ENCODE measurements at regions not wholly inside any gene's neighbourhood (a gene's known extent, or its start where the extent isn't known, plus 50 kb on each side); places are given as distances from the start of the nearest gene placed in this dataset.

DNA sequence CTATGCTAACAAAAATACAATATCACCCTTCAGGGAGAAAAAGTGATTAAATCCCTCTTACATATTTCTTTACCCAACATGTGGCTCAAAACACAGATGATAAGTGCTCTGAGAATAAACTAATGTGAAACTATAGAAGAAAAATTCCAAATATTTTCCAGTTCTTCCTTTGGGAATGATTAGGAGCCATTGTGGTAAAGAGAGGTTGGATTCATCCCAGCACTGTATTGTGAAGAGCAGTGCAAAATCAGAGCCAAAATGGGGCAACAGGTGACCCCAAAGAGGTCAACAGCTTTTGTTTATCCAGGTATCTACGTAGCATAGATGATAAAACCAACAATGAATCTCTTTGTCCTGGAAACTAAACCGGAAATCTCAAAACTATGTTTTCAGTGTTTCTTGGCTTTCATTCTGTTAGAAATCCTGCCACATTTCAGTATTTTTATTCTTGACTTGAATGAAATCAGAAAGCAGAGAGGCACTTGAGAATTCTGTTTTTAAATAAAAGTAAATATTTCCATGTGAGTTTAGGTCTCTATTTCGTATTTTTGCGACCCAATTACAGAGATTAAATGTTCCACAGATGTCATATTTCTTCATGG is 120.4 kb upstream of the FST start:
- no peak for TF ChIP-seq RAD21 (IDR thresholded peaks at IDR 0.05)
- no peak for TF ChIP-seq YY1 (IDR thresholded peaks at IDR 0.05)
- TF ChIP-seq, protein P1, sequence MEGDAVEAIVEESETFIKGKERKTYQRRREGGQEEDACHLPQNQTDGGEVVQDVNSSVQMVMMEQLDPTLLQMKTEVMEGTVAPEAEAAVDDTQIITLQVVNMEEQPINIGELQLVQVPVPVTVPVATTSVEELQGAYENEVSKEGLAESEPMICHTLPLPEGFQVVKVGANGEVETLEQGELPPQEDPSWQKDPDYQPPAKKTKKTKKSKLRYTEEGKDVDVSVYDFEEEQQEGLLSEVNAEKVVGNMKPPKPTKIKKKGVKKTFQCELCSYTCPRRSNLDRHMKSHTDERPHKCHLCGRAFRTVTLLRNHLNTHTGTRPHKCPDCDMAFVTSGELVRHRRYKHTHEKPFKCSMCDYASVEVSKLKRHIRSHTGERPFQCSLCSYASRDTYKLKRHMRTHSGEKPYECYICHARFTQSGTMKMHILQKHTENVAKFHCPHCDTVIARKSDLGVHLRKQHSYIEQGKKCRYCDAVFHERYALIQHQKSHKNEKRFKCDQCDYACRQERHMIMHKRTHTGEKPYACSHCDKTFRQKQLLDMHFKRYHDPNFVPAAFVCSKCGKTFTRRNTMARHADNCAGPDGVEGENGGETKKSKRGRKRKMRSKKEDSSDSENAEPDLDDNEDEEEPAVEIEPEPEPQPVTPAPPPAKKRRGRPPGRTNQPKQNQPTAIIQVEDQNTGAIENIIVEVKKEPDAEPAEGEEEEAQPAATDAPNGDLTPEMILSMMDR (IDR thresholded peaks at IDR 0.05; ENCODE audit: low read depth, low read length, missing input control): no peak
- TF ChIP-seq, protein P2, sequence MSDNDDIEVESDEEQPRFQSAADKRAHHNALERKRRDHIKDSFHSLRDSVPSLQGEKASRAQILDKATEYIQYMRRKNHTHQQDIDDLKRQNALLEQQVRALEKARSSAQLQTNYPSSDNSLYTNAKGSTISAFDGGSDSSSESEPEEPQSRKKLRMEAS (IDR thresholded peaks at IDR 0.05): no peak
- TF ChIP-seq, protein P3, sequence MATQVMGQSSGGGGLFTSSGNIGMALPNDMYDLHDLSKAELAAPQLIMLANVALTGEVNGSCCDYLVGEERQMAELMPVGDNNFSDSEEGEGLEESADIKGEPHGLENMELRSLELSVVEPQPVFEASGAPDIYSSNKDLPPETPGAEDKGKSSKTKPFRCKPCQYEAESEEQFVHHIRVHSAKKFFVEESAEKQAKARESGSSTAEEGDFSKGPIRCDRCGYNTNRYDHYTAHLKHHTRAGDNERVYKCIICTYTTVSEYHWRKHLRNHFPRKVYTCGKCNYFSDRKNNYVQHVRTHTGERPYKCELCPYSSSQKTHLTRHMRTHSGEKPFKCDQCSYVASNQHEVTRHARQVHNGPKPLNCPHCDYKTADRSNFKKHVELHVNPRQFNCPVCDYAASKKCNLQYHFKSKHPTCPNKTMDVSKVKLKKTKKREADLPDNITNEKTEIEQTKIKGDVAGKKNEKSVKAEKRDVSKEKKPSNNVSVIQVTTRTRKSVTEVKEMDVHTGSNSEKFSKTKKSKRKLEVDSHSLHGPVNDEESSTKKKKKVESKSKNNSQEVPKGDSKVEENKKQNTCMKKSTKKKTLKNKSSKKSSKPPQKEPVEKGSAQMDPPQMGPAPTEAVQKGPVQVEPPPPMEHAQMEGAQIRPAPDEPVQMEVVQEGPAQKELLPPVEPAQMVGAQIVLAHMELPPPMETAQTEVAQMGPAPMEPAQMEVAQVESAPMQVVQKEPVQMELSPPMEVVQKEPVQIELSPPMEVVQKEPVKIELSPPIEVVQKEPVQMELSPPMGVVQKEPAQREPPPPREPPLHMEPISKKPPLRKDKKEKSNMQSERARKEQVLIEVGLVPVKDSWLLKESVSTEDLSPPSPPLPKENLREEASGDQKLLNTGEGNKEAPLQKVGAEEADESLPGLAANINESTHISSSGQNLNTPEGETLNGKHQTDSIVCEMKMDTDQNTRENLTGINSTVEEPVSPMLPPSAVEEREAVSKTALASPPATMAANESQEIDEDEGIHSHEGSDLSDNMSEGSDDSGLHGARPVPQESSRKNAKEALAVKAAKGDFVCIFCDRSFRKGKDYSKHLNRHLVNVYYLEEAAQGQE (IDR thresholded peaks at IDR 0.05): no peak
- TF ChIP-seq TAF1 (conservative IDR thresholded peaks at IDR 0.05): no peak
- no peak for TF ChIP-seq JUND (IDR thresholded peaks at IDR 0.05)
- no peak for TF ChIP-seq GABPA (IDR thresholded peaks at IDR 0.05 in 1 of 2, conservative IDR thresholded peaks at IDR 0.05 in 1 of 2)
- TF ChIP-seq, protein P4, sequence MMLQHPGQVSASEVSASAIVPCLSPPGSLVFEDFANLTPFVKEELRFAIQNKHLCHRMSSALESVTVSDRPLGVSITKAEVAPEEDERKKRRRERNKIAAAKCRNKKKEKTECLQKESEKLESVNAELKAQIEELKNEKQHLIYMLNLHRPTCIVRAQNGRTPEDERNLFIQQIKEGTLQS (IDR thresholded peaks at IDR 0.05): no peak
- TF ChIP-seq, protein P5, sequence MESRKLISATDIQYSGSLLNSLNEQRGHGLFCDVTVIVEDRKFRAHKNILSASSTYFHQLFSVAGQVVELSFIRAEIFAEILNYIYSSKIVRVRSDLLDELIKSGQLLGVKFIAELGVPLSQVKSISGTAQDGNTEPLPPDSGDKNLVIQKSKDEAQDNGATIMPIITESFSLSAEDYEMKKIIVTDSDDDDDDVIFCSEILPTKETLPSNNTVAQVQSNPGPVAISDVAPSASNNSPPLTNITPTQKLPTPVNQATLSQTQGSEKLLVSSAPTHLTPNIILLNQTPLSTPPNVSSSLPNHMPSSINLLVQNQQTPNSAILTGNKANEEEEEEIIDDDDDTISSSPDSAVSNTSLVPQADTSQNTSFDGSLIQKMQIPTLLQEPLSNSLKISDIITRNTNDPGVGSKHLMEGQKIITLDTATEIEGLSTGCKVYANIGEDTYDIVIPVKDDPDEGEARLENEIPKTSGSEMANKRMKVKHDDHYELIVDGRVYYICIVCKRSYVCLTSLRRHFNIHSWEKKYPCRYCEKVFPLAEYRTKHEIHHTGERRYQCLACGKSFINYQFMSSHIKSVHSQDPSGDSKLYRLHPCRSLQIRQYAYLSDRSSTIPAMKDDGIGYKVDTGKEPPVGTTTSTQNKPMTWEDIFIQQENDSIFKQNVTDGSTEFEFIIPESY (IDR thresholded peaks at IDR 0.05): no peak
- no peak for TF ChIP-seq EGR1 (IDR thresholded peaks at IDR 0.05; ENCODE audit: low read depth in 2 of 2)
- no peak for TF ChIP-seq FOXA1 (IDR thresholded peaks at IDR 0.05)
- no peak for TF ChIP-seq RXRA (IDR thresholded peaks at IDR 0.05)

Data from liver (tissue), 3 donors.